PFSK-1 (cell line): ENCODE measurements at regions not wholly inside any gene's neighbourhood (a gene's known extent, or its start where the extent isn't known, plus 50 kb on each side); places are given as distances from the start of the nearest gene placed in this dataset.

ENCODE experiments used
- FOXP2 ChIP-seq: optimal IDR thresholded peaks from 2 replicates; pipeline ENCODE3; 2011; ENCODE audit warnings: borderline replicate concordance, control low read depth, inconsistent platforms; ENCODE audit not compliant: insufficient read depth; ENCODE audit errors: extremely low read length, extremely low read depth
- POLR2AphosphoS5 ChIP-seq: IDR thresholded peaks from 2 replicates; pipeline ENCODE4 v1.6.1; 2012; ENCODE audit warnings: low read depth, mild to moderate bottlenecking, control low read depth, low read length, moderate library complexity
- REST ChIP-seq, 2 experiments: IDR thresholded peaks; 2 replicates each; pipeline versions ENCODE4 v1.6.1 to v1.8.0; 2011 to 2012; ENCODE audit warnings: low read depth in 2 of 2, low read length in 2 of 2, control low read depth in 1 of 2, inconsistent platforms in 1 of 2, mild to moderate bottlenecking in 1 of 2, moderate library complexity in 1 of 2; ENCODE audit not compliant: insufficient read depth in 1 of 2
- SIN3A ChIP-seq: IDR thresholded peaks from 2 replicates; pipeline ENCODE4 v1.6.1; 2012; ENCODE audit warnings: mild to moderate bottlenecking, low read length, moderate library complexity, borderline replicate concordance; ENCODE audit not compliant: insufficient read depth
- TAF1 ChIP-seq: IDR thresholded peaks from 2 replicates; pipeline ENCODE4 v1.6.1; 2012; ENCODE audit warnings: low read length, control low read depth, borderline replicate concordance; ENCODE audit not compliant: insufficient read depth

GRCh38 chr12:125689576-125690410 is 624.6 kb downstream of the AACS start:
- TF ChIP-seq REST (IDR thresholded peaks at IDR 0.05; ENCODE audit: insufficient read depth in 1 of 2, low read depth in 2 of 2, low read length in 2 of 2) (no peak), TAF1 (no peak), FOXP2 (no peak), SIN3A (no peak)

- TF ChIP-seq FOXP2, result no peak
Observed at GRCh38 chr12:125690841-125691240, 625.6 kb downstream of the AACS start.

GRCh38 chr12:125696054-125696453 is 630.8 kb downstream of the AACS start:
- TF ChIP-seq TAF1 (no peak), POLR2AphosphoS5 (no peak), FOXP2 (no peak), REST (IDR thresholded peaks at IDR 0.05; ENCODE audit: insufficient read depth in 1 of 2, low read depth in 2 of 2, low read length in 2 of 2) (no peak), SIN3A (no peak)

- TF ChIP-seq SIN3A (no peak), TAF1 (no peak), FOXP2 (no peak), REST (IDR thresholded peaks at IDR 0.05; ENCODE audit: insufficient read depth in 1 of 2, low read depth in 2 of 2, low read length in 2 of 2) (no peak), POLR2AphosphoS5 (no peak)
Observed at GRCh38 chr12:125704803-125705202, 639.6 kb downstream of the AACS start.

- no peak for TF ChIP-seq TAF1
- no peak for TF ChIP-seq REST (IDR thresholded peaks at IDR 0.05; ENCODE audit: insufficient read depth in 1 of 2, low read depth in 2 of 2, low read length in 2 of 2)
- no peak for TF ChIP-seq SIN3A
- no peak for TF ChIP-seq POLR2AphosphoS5
- TF ChIP-seq FOXP2, result no peak
Observed at GRCh38 chr12:125720961-125721360, 655.7 kb downstream of the AACS start.
